Skeletal muscle satellite cell (primary cell): ENCODE measurements at regions not wholly inside any gene's neighbourhood (a gene's known extent, or its start where the extent isn't known, plus 50 kb on each side); places are given as distances from the start of the nearest gene placed in this dataset.

Experiments used
- H3K27me3 ChIP-seq: 2 replicates; pipeline ENCODE4 v1.7.0; 2013; ENCODE audit warnings: low read length; ENCODE audit not compliant: control insufficient read depth, insufficient read depth
- H3K36me3 ChIP-seq: 2 replicates; pipeline ENCODE4 v1.7.0; 2013; ENCODE audit warnings: mild to moderate bottlenecking, control low read depth, low read length; ENCODE audit not compliant: insufficient read depth
- H3K4me1 ChIP-seq: 2 replicates; pipeline ENCODE4 v1.7.0; 2013; ENCODE audit warnings: low read length; ENCODE audit not compliant: control insufficient read depth, insufficient read depth
- H3K4me2 ChIP-seq: 2 replicates; pipeline ENCODE4 v1.7.0; 2013; ENCODE audit warnings: mild to moderate bottlenecking, low read length
- H3K4me3 ChIP-seq: 2 replicates; pipeline ENCODE4 v1.7.0; 2013; ENCODE audit warnings: low read length
- H3K9ac ChIP-seq: 2 replicates; pipeline ENCODE4 v1.7.0; 2013; ENCODE audit warnings: mild to moderate bottlenecking, low read depth, low read length, moderate library complexity
- H3K9me3 ChIP-seq: replicated peaks from 2 replicates; pipeline ENCODE4 v1.7.0; 2013; ENCODE audit warnings: mild to moderate bottlenecking, control low read depth, low read length

GRCh38 chr16:17718495-17718894 is 247.7 kb upstream of the XYLT1 start:
- H3K4me2 ChIP-seq, result no peak overlapping the region
- H3K36me3 ChIP-seq, result no peaks in the 10 kb centered on the region
- H3K9me3 ChIP-seq, result no peaks in the 10 kb centered on the region
- no peak overlapping the region for H3K9ac ChIP-seq
- H3K4me1 ChIP-seq, result no peaks in the 10 kb centered on the region
- no peaks in the 10 kb centered on the region for H3K27me3 ChIP-seq
- no peak overlapping the region for H3K4me3 ChIP-seq

GRCh38 chr16:17705847-17706246 is 235.1 kb upstream of the XYLT1 start:
- no peaks in the 10 kb centered on the region for H3K4me1 ChIP-seq
- H3K9ac ChIP-seq, result no peak overlapping the region
- no peak overlapping the region for H3K4me2 ChIP-seq
- H3K9me3 ChIP-seq, result no peaks in the 10 kb centered on the region
- no peaks in the 10 kb centered on the region for H3K36me3 ChIP-seq
- no peak overlapping the region for H3K4me3 ChIP-seq
- H3K27me3 ChIP-seq, result no peaks in the 10 kb centered on the region

GRCh38 chr16:17696616-17697015 is 225.9 kb upstream of the XYLT1 start:
- Histone ChIP-seq H3K36me3 (no peaks in the 10 kb centered on the region), H3K9me3 (no peaks in the 10 kb centered on the region), H3K9ac (no peak overlapping the region), H3K4me3 (no peak overlapping the region), H3K4me2 (no peak overlapping the region), H3K4me1 (no peaks in the 10 kb centered on the region), H3K27me3 (no peaks in the 10 kb centered on the region)

GRCh38 chr16:17692484-17692883 is 221.7 kb upstream of the XYLT1 start:
- Histone ChIP-seq H3K4me2 (no peak overlapping the region), H3K9me3 (no peaks in the 10 kb centered on the region), H3K27me3 (no peaks in the 10 kb centered on the region), H3K36me3 (no peaks in the 10 kb centered on the region), H3K4me3 (no peak overlapping the region), H3K4me1 (no peaks in the 10 kb centered on the region), H3K9ac (no peak overlapping the region)

- H3K4me2 ChIP-seq, result no peak overlapping the region
- H3K36me3 ChIP-seq, result no peaks in the 10 kb centered on the region
- H3K9me3 ChIP-seq, result no peaks in the 10 kb centered on the region
- H3K4me1 ChIP-seq, result no peaks in the 10 kb centered on the region
- H3K27me3 ChIP-seq, result no peaks in the 10 kb centered on the region
- H3K9ac ChIP-seq, result no peak overlapping the region
- no peak overlapping the region for H3K4me3 ChIP-seq
These were observed 221.1 kb upstream of the XYLT1 start for GRCh38 chr16:17691899-17692176.

GRCh38 chr16:17691106-17691898 is 220.5 kb upstream of the XYLT1 start:
- H3K4me1 ChIP-seq, result no peaks in the 10 kb centered on the region
- H3K4me2 ChIP-seq, result no peak overlapping the region
- H3K4me3 ChIP-seq, result no peak overlapping the region
- H3K9ac ChIP-seq, result no peak overlapping the region
- H3K36me3 ChIP-seq, result no peaks in the 10 kb centered on the region
- H3K9me3 ChIP-seq, result no peaks in the 10 kb centered on the region
- H3K27me3 ChIP-seq, result no peaks in the 10 kb centered on the region

- Histone ChIP-seq H3K4me2 (no peak overlapping the region), H3K36me3 (no peaks in the 10 kb centered on the region), H3K9ac (no peak overlapping the region), H3K4me1 (no peaks in the 10 kb centered on the region), H3K4me3 (no peak overlapping the region), H3K9me3 (no peaks in the 10 kb centered on the region), H3K27me3 (no peaks in the 10 kb centered on the region)
These were observed 214.7 kb upstream of the XYLT1 start for GRCh38 chr16:17685447-17685846.

- Histone ChIP-seq H3K27me3 (no peaks in the 10 kb centered on the region), H3K4me1 (no peaks in the 10 kb centered on the region), H3K4me2 (no peak overlapping the region), H3K36me3 (no peaks in the 10 kb centered on the region), H3K9ac (no peak overlapping the region), H3K4me3 (no peak overlapping the region), H3K9me3 (no peaks in the 10 kb centered on the region)
These were observed 212.5 kb upstream of the XYLT1 start for GRCh38 chr16:17683281-17683680.

GRCh38 chr16:17676171-17676570 is 205.4 kb upstream of the XYLT1 start:
- Histone ChIP-seq H3K36me3 (no peaks in the 10 kb centered on the region), H3K27me3 (no peaks in the 10 kb centered on the region), H3K4me2 (no peak overlapping the region), H3K4me1 (no peaks in the 10 kb centered on the region), H3K9me3 (no peaks in the 10 kb centered on the region), H3K4me3 (no peak overlapping the region), H3K9ac (no peak overlapping the region)

GRCh38 chr16:17668386-17668785 is 197.6 kb upstream of the XYLT1 start:
- no peak overlapping the region for H3K4me2 ChIP-seq
- H3K36me3 ChIP-seq, result no peaks in the 10 kb centered on the region
- no peaks in the 10 kb centered on the region for H3K27me3 ChIP-seq
- H3K4me3 ChIP-seq, result no peak overlapping the region
- H3K9me3 ChIP-seq, result no peaks in the 10 kb centered on the region
- no peaks in the 10 kb centered on the region for H3K4me1 ChIP-seq
- H3K9ac ChIP-seq, result no peak overlapping the region

- no peaks in the 10 kb centered on the region for H3K4me1 ChIP-seq
- no peak overlapping the region for H3K4me3 ChIP-seq
- H3K4me2 ChIP-seq, result no peak overlapping the region
- no peaks in the 10 kb centered on the region for H3K36me3 ChIP-seq
- H3K9ac ChIP-seq, result no peak overlapping the region
- H3K27me3 ChIP-seq, result no peaks in the 10 kb centered on the region
- no peaks in the 10 kb centered on the region for H3K9me3 ChIP-seq
These were observed 195.5 kb upstream of the XYLT1 start for GRCh38 chr16:17666293-17666692.

GRCh38 chr16:17658881-17659280 is 188.1 kb upstream of the XYLT1 start:
- Histone ChIP-seq H3K27me3 (no peaks in the 10 kb centered on the region), H3K4me2 (no peak overlapping the region), H3K4me1 (no peaks in the 10 kb centered on the region), H3K9me3 (no peaks in the 10 kb centered on the region), H3K9ac (no peak overlapping the region), H3K36me3 (no peaks in the 10 kb centered on the region), H3K4me3 (no peak overlapping the region)
